GM12878 (cell line): ENCODE measurements at regions not wholly inside any gene's neighbourhood (a gene's known extent, or its start where the extent isn't known, plus 50 kb on each side); places are given as distances from the start of the nearest gene placed in this dataset.

ENCODE experiments used
- NR2C1 ChIP-seq: fragments of 450-650 bp; IDR thresholded peaks from 2 replicates; pipeline ENCODE4 v1.6.1; 2017; ENCODE audit warnings: antibody characterized with exemption, mild to moderate bottlenecking, moderate library complexity
- ZNF24 ChIP-seq: fragments of 450-650 bp; IDR thresholded peaks from 2 replicates; pipeline ENCODE4 v1.6.1; 2017; ENCODE audit warnings: antibody characterized with exemption, mild to moderate bottlenecking
- TF ChIP-seq, protein P1 (sequence below): fragments of 450-650 bp; IDR thresholded peaks from 2 replicates; pipeline ENCODE4 v1.6.1; 2017; ENCODE audit warnings: low read depth, mild to moderate bottlenecking, moderate library complexity
- TF ChIP-seq, protein P2 (sequence below): IDR thresholded peaks from 2 replicates; pipeline ENCODE4 v1.6.1; 2012; ENCODE audit warnings: improper control_type of control experiment, low read depth, low read length; ENCODE audit not compliant: insufficient replicate concordance
- TF ChIP-seq, protein P3 (sequence below): fragments of 450-650 bp; IDR thresholded peaks from 2 replicates; pipeline ENCODE4 v1.6.1; 2018; ENCODE audit warnings: borderline replicate concordance, mild to moderate bottlenecking; ENCODE audit not compliant: partially characterized antibody

DNA sequence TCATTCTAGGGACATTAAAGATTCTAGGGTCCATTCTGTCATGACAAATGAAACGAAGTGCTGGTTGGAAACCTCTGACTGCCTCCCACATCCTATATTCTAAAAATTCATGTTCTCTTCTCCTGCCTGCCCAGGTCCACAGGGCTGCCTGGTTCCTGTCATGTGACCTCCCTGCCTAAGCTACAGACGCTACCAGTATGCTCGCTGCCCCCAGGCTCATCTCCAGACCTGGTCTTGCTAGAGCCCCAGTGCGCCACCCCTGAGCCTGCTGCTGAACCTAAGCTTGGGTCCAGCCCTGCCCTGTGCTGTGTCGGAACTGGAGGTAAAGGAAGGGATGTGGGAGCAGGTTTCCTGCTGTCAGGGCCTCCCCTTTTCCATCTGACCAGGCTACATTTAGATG lies 231.6 kb upstream of the CDH5 start (continued):
- TF ChIP-seq, protein P1, sequence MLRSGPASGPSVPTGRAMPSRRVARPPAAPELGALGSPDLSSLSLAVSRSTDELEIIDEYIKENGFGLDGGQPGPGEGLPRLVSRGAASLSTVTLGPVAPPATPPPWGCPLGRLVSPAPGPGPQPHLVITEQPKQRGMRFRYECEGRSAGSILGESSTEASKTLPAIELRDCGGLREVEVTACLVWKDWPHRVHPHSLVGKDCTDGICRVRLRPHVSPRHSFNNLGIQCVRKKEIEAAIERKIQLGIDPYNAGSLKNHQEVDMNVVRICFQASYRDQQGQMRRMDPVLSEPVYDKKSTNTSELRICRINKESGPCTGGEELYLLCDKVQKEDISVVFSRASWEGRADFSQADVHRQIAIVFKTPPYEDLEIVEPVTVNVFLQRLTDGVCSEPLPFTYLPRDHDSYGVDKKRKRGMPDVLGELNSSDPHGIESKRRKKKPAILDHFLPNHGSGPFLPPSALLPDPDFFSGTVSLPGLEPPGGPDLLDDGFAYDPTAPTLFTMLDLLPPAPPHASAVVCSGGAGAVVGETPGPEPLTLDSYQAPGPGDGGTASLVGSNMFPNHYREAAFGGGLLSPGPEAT = no peak
- TF ChIP-seq, protein P2, sequence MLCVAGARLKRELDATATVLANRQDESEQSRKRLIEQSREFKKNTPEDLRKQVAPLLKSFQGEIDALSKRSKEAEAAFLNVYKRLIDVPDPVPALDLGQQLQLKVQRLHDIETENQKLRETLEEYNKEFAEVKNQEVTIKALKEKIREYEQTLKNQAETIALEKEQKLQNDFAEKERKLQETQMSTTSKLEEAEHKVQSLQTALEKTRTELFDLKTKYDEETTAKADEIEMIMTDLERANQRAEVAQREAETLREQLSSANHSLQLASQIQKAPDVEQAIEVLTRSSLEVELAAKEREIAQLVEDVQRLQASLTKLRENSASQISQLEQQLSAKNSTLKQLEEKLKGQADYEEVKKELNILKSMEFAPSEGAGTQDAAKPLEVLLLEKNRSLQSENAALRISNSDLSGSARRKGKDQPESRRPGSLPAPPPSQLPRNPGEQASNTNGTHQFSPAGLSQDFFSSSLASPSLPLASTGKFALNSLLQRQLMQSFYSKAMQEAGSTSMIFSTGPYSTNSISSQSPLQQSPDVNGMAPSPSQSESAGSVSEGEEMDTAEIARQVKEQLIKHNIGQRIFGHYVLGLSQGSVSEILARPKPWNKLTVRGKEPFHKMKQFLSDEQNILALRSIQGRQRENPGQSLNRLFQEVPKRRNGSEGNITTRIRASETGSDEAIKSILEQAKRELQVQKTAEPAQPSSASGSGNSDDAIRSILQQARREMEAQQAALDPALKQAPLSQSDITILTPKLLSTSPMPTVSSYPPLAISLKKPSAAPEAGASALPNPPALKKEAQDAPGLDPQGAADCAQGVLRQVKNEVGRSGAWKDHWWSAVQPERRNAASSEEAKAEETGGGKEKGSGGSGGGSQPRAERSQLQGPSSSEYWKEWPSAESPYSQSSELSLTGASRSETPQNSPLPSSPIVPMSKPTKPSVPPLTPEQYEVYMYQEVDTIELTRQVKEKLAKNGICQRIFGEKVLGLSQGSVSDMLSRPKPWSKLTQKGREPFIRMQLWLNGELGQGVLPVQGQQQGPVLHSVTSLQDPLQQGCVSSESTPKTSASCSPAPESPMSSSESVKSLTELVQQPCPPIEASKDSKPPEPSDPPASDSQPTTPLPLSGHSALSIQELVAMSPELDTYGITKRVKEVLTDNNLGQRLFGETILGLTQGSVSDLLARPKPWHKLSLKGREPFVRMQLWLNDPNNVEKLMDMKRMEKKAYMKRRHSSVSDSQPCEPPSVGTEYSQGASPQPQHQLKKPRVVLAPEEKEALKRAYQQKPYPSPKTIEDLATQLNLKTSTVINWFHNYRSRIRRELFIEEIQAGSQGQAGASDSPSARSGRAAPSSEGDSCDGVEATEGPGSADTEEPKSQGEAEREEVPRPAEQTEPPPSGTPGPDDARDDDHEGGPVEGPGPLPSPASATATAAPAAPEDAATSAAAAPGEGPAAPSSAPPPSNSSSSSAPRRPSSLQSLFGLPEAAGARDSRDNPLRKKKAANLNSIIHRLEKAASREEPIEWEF = no peak
- TF ChIP-seq ZNF24 (no peak), NR2C1 (no peak)
- TF ChIP-seq, protein P3, sequence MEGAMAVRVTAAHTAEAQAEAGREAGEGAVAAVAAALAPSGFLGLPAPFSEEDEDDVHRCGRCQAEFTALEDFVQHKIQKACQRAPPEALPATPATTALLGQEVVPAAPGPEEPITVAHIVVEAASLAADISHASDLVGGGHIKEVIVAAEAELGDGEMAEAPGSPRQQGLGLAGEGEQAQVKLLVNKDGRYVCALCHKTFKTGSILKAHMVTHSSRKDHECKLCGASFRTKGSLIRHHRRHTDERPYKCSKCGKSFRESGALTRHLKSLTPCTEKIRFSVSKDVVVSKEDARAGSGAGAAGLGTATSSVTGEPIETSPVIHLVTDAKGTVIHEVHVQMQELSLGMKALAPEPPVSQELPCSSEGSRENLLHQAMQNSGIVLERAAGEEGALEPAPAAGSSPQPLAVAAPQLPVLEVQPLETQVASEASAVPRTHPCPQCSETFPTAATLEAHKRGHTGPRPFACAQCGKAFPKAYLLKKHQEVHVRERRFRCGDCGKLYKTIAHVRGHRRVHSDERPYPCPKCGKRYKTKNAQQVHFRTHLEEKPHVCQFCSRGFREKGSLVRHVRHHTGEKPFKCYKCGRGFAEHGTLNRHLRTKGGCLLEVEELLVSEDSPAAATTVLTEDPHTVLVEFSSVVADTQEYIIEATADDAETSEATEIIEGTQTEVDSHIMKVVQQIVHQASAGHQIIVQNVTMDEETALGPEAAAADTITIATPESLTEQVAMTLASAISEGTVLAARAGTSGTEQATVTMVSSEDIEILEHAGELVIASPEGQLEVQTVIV = no peak
